ENCODE measurements at regions not wholly inside any gene's neighbourhood (a gene's known extent, or its start where the extent isn't known, plus 50 kb on each side); places are given as distances from the start of the nearest gene placed in this dataset.

DNA sequence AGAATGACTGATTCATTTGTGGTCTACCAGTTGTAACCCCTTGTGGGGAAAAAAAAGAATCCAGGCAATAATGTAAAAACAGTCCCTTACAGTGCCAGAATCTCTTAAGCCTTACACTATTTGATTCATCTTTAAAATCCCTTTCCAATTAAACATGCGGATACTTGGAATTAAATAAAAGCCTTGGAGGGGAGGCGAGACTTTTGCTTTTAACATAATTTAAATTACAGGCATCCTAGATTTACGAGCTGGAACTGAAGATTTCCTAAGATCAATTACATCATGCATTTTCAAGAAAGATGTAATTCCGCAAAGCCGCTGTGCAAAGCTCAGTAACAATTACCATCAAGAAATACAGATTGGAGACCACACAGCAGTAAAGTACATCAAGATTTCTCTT lies 370.2 kb downstream of the MTRR start:
- H3K79me2 ChIP-seq (ENCODE audit: low read depth): no peaks in the 10 kb centered on the region
- no peak overlapping the region for H3K4me2 ChIP-seq
- no peaks in the 10 kb centered on the region for H3F3A ChIP-seq (ENCODE audit: low read depth)
- H3K9ac ChIP-seq: no peak overlapping the region
- no peaks in the 10 kb centered on the region for H3K4me1 ChIP-seq
- H3K27me3 Mint-ChIP-seq (ENCODE audit: insufficient read depth, low read depth): no peaks in the 10 kb centered on the region
- H3K36me3 Mint-ChIP-seq: no peaks in the 10 kb centered on the region
- H2AFZ ChIP-seq (replicated peaks): no peak overlapping the region
- TF ChIP-seq, protein P1, sequence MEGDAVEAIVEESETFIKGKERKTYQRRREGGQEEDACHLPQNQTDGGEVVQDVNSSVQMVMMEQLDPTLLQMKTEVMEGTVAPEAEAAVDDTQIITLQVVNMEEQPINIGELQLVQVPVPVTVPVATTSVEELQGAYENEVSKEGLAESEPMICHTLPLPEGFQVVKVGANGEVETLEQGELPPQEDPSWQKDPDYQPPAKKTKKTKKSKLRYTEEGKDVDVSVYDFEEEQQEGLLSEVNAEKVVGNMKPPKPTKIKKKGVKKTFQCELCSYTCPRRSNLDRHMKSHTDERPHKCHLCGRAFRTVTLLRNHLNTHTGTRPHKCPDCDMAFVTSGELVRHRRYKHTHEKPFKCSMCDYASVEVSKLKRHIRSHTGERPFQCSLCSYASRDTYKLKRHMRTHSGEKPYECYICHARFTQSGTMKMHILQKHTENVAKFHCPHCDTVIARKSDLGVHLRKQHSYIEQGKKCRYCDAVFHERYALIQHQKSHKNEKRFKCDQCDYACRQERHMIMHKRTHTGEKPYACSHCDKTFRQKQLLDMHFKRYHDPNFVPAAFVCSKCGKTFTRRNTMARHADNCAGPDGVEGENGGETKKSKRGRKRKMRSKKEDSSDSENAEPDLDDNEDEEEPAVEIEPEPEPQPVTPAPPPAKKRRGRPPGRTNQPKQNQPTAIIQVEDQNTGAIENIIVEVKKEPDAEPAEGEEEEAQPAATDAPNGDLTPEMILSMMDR (IDR thresholded peaks at IDR 0.05): no peak
- no peak for TF ChIP-seq EZH2 (IDR thresholded peaks at IDR 0.05)
- TF ChIP-seq EZH2phosphoT487 (IDR thresholded peaks at IDR 0.05): no peak
- H3K27me3 ChIP-seq: no peaks in the 10 kb centered on the region
- no peaks in the 10 kb centered on the region for H3K4me1 Mint-ChIP-seq
- no peaks in the 10 kb centered on the region for H3K36me3 ChIP-seq
- H3K4me3 ChIP-seq: no peak overlapping the region
- DNase-seq (ENCODE audit: low spot score): no peak
- H3K27ac Mint-ChIP-seq: no peak overlapping the region
- H3K27ac ChIP-seq: no peak overlapping the region
- no peaks in the 10 kb centered on the region for H3K9me3 ChIP-seq (ENCODE audit: low read depth)
- H4K20me1 ChIP-seq (ENCODE audit: low read depth): no peaks in the 10 kb centered on the region
- no peak overlapping the region for H3K4me3 Mint-ChIP-seq
- no peaks in the 10 kb centered on the region for H3K9me3 Mint-ChIP-seq

DNA sequence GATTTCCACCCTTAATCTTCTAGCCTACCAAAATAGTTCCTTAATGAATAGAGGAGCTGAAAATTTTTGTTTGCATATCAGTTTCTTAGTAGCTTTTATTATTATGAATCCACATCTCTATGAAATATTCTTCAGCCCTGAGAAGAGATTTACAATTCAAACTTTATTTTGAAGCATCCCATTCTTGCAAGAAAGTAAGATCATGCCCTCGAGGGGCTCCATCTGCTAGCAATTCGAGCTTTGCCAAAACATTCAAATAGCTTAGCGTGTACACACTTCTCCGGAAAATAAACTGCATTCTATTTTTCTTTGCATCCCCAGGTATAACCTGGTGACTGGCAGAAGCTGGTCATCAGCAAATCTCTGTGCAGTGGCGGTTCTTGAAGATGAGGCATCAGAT lies 370.7 kb downstream of the MTRR start:
- Mint-ChIP-seq H3K9me3 (no peaks in the 10 kb centered on the region), H3K27me3 (ENCODE audit: insufficient read depth, low read depth) (no peaks in the 10 kb centered on the region), H3K4me1 (no peaks in the 10 kb centered on the region), H3K27ac (no peak overlapping the region), H3K36me3 (no peaks in the 10 kb centered on the region), H3K4me3 (no peak overlapping the region)
- Histone ChIP-seq H2AFZ (replicated peaks) (no peak overlapping the region), H3K4me1 (no peaks in the 10 kb centered on the region), H3K9me3 (ENCODE audit: low read depth) (no peaks in the 10 kb centered on the region), H3K4me2 (no peak overlapping the region), H4K20me1 (ENCODE audit: low read depth) (no peaks in the 10 kb centered on the region), H3K9ac (no peak overlapping the region), H3K79me2 (ENCODE audit: low read depth) (no peaks in the 10 kb centered on the region), H3K27me3 (no peaks in the 10 kb centered on the region), H3K36me3 (no peaks in the 10 kb centered on the region), H3K4me3 (no peak overlapping the region), H3K27ac (no peak overlapping the region), H3F3A (ENCODE audit: low read depth) (no peaks in the 10 kb centered on the region)
- no peak for DNase-seq (ENCODE audit: low spot score)
- no peak for TF ChIP-seq EZH2 (IDR thresholded peaks at IDR 0.05)
- TF ChIP-seq EZH2phosphoT487 (IDR thresholded peaks at IDR 0.05): no peak
- TF ChIP-seq, protein P1 (IDR thresholded peaks at IDR 0.05): no peak

DNA sequence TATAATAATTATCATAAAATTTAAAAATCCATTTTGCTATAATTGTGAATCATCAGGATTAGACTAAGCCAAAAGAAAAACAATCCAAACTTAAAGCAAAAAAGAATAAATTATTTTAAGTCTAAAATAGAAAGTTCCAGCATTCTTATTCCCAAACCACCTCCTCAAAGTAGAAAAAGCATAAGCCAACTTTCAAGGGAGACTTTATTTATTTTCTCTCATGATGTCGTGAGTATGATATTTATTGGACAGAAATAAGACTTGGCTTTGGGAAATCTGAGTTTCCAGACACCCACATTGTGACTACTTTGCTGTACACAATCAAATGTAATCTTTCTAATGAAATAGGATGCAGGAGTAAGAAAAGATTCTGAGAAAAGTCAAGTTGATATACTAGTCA lies 372.1 kb downstream of the MTRR start:
- H3K4me1 ChIP-seq: no peaks in the 10 kb centered on the region
- no peaks in the 10 kb centered on the region for H3K27me3 ChIP-seq
- Mint-ChIP-seq H3K27me3 (ENCODE audit: insufficient read depth, low read depth) (no peaks in the 10 kb centered on the region), H3K4me1 (no peaks in the 10 kb centered on the region), H3K4me3 (no peak overlapping the region), H3K36me3 (no peaks in the 10 kb centered on the region), H3K9me3 (no peaks in the 10 kb centered on the region), H3K27ac (no peak overlapping the region)
- no peaks in the 10 kb centered on the region for H3F3A ChIP-seq (ENCODE audit: low read depth)
- H3K4me3 ChIP-seq: no peak overlapping the region
- no peak overlapping the region for H3K27ac ChIP-seq
- no peak for TF ChIP-seq EZH2phosphoT487 (IDR thresholded peaks at IDR 0.05)
- TF ChIP-seq, protein P1 (IDR thresholded peaks at IDR 0.05): no peak
- TF ChIP-seq EZH2 (IDR thresholded peaks at IDR 0.05): no peak
- no peaks in the 10 kb centered on the region for H3K9me3 ChIP-seq (ENCODE audit: low read depth)
- no peak for DNase-seq (ENCODE audit: low spot score)
- no peaks in the 10 kb centered on the region for H3K79me2 ChIP-seq (ENCODE audit: low read depth)
- H3K36me3 ChIP-seq: no peaks in the 10 kb centered on the region
- no peak overlapping the region for H3K9ac ChIP-seq
- no peak overlapping the region for H3K4me2 ChIP-seq
- H4K20me1 ChIP-seq (ENCODE audit: low read depth): no peaks in the 10 kb centered on the region
- H2AFZ ChIP-seq (replicated peaks): no peak overlapping the region

DNA sequence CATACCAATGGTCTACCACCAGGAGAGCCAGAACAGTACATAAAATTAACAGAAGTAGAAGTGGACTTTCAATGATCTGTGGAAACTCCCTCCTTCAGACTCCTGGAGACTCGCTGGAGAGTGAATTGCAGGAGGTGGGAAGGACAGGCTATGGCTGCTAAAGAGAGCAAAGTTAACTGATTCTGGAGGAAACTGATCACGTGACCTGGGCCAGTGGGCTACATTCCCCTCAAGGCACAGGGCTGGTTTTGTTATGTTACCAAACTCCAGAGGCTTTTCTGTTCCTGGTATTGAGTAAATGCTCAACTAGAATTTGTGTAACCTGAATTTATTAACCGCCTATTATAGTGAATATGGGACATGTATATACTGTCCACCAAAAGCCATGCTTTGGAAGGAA lies 372.6 kb downstream of the MTRR start:
- Histone ChIP-seq H3K9me3 (ENCODE audit: low read depth) (no peaks in the 10 kb centered on the region), H3K9ac (no peak overlapping the region), H3F3A (ENCODE audit: low read depth) (no peaks in the 10 kb centered on the region), H3K4me3 (no peak overlapping the region), H3K36me3 (no peaks in the 10 kb centered on the region), H3K27me3 (no peaks in the 10 kb centered on the region), H4K20me1 (ENCODE audit: low read depth) (no peaks in the 10 kb centered on the region), H3K4me2 (no peak overlapping the region), H2AFZ (replicated peaks) (no peak overlapping the region), H3K79me2 (ENCODE audit: low read depth) (no peaks in the 10 kb centered on the region), H3K4me1 (no peaks in the 10 kb centered on the region), H3K27ac (no peak overlapping the region)
- H3K4me3 Mint-ChIP-seq: no peak overlapping the region
- no peaks in the 10 kb centered on the region for H3K4me1 Mint-ChIP-seq
- H3K36me3 Mint-ChIP-seq: no peaks in the 10 kb centered on the region
- no peak overlapping the region for H3K27ac Mint-ChIP-seq
- no peak for DNase-seq (ENCODE audit: low spot score)
- TF ChIP-seq, protein P1 (IDR thresholded peaks at IDR 0.05): no peak
- TF ChIP-seq EZH2phosphoT487 (IDR thresholded peaks at IDR 0.05): no peak
- no peaks in the 10 kb centered on the region for H3K9me3 Mint-ChIP-seq
- H3K27me3 Mint-ChIP-seq (ENCODE audit: insufficient read depth, low read depth): no peaks in the 10 kb centered on the region
